ENCODE measurements at regions not wholly inside any gene's neighbourhood (a gene's known extent, or its start where the extent isn't known, plus 50 kb on each side); places are given as distances from the start of the nearest gene placed in this dataset.
"Not testable (repeated sequence)": the region's sequence is repeated elsewhere in the genome, so short reads cannot be mapped to it uniquely, and the experiment has no call there.

- no peak for DNase-seq
These were observed 587.6 kb upstream of the IL12A start for GRCh38 chr3:159401069-159401468.

GRCh38 chr3:159409711-159410110, 578.9 kb upstream of the IL12A start:
- DNase-seq, result not testable (repeated sequence)

- DNase-seq, result no peak
These were observed 575.3 kb upstream of the IL12A start for GRCh38 chr3:159413319-159413718.

GRCh38 chr3:159416856-159417255, 571.8 kb upstream of the IL12A start:
- DNase-seq, result no peak

DNA sequence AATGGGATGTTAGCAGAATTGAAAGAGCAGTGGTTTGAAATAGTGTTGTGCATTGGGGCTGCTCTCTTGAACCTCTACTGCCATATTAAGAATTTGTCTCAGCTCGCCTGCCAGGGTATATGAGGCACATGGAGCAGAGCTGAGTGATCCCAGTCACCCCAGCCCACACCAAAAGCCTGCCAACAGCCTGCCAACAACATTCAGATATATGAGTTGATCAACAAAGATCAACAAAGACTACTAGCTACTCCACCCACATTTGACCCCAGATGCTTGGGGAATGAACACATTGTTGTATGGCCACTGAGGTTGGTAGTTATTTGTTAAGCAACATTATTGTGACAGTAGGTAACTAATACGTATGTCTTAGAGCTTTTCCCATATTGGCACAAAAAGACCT, 570.9 kb upstream of the IL12A start:
- DNase-seq, result no peak

DNA sequence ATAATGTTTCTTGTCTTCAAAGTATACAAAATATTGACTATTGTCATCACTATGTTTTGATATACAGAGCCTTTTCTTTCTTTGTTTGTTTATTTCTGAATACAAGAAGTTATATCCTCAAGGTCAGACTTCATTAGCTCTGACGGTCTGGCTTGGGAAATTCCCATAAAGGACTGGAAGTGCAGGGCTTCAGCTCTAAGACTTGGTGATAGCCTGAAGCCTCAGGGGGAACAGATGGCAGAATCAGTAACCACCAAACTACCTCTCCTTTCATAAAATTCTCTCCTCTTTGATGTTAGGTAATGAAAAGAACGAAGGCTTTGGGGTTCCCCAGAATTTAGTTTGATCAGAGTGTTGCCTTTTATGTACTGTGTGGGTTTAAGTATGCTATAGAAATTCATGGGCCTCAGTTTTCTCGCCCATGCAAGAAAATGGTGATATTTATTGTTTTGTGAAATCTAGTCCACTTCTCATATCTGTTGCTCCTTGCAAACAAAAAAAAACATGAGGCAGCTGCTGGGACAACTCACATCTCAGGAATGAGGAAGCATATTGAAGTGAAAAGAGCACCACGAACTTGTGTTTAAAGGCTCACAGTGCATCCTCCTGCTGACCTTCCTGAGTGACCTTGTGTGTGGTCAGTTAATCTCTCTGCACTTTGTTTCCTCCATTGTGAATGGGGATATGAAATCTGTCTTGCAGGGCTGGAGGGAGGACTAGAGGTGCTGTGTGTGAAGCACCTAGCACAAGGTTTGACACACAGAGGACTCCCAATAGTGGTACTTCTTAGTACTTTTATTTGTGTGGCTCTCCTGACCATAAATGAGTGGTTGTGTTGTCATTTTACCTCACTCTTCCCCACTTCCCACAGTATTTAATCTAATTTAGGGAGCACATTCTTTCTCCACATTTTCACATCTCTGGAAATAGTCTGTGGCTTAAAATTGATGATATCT, 569.8 kb upstream of the IL12A start:
- no peak for DNase-seq

- DNase-seq, result no peak
These were observed 558.9 kb upstream of the IL12A start for GRCh38 chr3:159429702-159430101.

GRCh38 chr3:159432682-159433340, 555.8 kb upstream of the IL12A start:
- no peak for DNase-seq

GRCh38 chr3:159439346-159439745, 549.3 kb upstream of the IL12A start:
- DNase-seq, result no peak

- DNase-seq, result no peak
These were observed 547.4 kb upstream of the IL12A start for GRCh38 chr3:159441279-159441678.

GRCh38 chr3:159443266-159443665, 545.4 kb upstream of the IL12A start:
- no peak for DNase-seq

- no peak for DNase-seq
These were observed 540.8 kb upstream of the IL12A start for GRCh38 chr3:159447841-159448240.

DNA sequence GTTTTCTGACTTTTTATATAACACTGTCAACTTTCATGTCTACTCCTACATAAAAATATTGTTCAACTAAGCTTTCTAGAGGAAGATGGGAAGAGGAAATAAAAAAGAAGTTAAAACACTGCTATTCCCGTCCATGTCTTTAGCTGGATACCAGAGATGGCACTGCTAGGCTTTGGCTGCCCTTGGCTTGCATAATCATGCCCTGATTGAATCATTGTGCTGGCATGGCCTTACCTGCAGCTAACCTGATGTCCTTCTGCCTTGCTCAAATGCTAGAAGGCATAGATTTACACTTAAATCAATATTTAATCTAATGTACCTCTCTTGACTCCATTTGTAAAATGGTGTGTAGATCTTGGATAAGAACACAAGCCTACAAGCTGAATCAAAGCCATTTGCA, 539.7 kb upstream of the IL12A start:
- no peak for DNase-seq

DNA sequence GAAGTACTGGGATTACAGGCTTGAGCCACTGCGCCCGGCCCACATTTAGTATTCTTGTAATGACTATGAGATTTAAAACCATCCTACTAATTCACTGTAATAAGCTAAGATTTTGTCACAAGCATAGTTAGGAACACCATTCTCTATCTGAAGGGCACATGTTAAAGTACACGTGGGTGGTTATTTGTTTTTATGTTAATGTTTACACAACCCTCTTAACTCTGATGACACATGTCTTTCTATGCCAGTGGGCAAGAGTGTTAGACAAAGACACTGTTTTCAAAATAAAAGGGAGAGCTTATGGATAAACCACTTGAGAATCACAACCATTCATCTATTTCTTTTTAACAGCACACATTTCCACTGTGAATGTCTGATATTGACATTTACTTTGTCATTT, 537.6 kb upstream of the IL12A start:
- DNase-seq, result no peak

DNA sequence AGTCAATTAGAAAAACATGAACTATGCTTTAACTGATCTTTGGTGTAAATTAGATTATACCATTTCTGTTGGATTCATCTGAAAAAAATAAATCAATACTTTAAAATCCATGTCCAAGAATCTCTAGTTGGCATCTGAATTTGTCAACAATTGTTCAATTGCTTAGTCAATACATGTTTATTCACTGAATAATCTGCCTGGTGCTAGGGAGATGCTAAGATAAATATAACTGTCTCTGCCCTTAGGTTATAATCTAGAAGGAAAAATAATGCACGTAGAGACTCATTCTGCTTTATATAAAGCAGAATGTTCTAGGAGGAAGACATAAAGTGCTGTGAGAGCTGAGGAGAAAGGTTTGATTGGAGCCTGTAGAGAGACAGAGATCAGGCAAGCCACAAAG, 537.2 kb upstream of the IL12A start:
- no peak for DNase-seq

DNA sequence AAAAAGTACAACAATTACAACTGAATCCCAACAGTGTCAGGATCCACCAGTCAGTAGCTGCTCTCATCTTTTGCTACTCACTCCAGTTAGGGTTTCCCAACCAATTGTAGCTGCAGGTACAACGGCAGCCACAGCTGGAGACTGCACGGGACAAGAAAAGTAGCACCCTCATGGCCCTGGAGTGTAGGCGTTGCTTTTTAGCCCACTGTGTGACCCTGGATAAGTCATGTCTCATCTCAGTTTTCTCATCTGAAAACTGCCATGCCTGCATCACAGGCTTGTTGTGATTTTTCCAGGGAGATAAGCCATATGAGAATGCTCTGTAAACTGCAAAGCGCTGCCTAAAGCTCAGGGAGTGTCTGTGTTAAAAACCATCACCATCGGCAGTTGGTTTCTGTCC, 535.6 kb upstream of the IL12A start:
- DNase-seq, result no peak

DNA sequence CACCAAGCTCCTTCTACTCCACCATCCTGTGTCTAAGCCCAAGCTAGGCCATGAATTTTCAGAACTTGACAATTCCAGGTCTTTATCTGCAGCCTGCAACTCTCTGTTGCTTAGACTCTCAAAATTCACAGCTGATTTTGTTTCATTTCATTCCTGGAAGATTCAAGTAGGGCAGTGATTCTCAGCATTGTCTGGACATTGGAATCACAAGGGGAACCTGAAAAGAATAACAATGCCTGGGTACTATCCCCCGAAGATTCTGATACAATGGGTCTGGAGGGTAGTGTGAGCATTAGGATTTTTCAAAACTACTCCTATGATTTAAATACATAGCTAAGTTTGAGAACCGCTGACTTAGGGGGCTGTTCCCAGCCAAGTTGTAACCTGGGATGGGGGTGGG, 534.7 kb upstream of the IL12A start:
- DNase-seq, result no peak

DNA sequence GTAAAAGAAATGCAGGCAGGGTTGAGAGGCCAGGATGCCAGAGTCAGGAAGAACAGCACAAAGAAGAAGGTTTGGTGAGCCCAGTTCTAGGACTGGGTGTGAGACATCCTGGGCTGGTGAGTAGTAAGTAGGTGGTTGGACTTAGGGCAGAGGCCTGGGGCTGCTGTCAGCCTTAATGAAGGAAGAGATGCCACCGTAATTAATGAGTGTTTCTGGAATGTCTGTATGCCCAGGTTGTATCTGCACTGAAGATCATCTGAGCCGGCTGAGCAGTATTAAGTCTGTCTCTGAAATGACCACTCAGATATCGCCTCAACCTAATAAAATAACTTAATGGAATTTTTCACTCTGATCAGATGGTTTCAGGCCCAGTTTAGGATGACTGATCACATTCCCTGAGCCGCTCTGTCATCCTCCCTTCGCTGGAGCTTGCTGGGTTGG, 532.9 kb upstream of the IL12A start:
- DNase-seq, result no peak

DNA sequence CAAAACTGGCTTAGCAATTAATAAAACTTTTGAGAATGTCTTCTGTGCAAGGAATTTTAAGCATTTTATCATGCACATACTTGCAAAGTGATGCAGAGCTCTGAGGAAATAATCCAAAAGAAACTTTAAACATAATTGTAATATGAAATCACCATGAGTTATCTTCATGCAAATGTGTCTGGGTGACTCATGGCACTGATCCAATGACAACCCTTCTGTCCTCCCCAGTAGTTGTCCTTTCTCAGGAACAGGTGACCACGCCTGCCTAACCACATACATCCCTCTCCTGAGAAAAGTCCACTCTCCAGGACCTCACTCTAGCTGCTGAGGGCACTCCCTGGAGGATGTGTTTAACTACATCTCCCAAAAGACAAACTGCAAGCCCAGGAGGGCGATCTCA, 530.6 kb upstream of the IL12A start:
- no peak for DNase-seq

DNA sequence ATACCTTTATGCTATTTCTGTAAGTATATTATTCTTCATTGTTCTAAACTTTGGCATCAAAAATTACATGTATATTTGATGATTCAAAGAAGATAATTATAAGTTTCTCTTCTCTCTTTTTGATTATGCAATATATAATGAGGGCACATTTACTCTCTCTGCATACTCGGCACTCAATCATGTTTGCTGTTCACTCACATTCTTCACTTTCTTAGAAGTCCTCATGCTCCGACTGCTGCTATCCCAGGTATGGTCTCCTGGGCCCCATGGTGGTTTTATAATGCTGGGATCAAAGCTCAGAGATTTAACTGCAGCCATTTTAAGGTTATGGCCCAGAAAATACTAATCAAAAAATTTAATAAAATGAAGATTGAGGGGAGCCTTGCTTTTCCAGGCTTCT, 529.7 kb upstream of the IL12A start:
- no peak for DNase-seq

- no peak for DNase-seq
These were observed 516.0 kb upstream of the IL12A start for GRCh38 chr3:159472611-159473010.

DNA sequence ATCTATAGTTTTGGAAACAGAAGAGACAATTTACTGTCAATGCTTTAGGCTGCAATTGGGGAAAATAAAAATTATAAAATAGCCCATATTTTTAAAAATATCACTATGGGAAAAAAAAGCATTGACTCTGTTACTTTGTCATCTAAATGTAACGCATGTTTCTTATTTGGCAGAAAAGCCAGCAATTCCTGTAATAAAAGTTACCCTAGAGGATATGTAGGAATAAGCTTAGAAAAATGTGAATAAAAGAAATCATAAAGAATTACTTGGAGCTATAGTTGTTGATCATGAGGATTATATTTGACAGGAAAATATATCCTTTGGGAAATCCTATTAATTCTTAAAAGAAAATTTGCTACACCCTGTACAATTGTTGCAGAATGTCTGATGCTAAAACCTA, 515.4 kb upstream of the IL12A start:
- DNase-seq, result no peak

DNA sequence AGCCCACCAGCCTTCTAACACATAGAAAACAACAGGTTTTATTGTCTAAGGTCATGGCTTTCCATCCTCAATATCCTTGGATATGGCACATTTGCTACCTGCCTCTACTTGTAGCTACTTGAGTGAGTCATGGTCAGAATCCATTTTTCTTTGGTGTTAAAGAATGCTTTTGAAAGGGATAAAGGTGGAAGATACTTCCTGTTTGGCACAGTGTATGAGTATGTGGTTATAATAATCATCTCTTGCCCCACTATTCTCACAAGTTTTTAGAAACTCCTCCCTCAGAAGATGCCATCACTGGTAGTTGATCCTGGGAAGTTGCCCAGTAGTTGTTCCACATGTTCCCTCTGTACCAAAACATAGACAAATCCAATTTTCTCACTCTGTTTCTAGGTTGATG, 508.6 kb upstream of the IL12A start:
- DNase-seq, result no peak

GRCh38 chr3:159482241-159482993, 506.2 kb upstream of the IL12A start:
- no peak for DNase-seq
